CD4-positive, alpha-beta T cell (primary cell): ENCODE measurements at regions not wholly inside any gene's neighbourhood (a gene's known extent, or its start where the extent isn't known, plus 50 kb on each side); places are given as distances from the start of the nearest gene placed in this dataset.

Experiments used
- ATAC-seq: fragments of 200-7000 bp; cut with Tn5 transposase; one replicate; pipeline ENCODE4 v1.10.0; 2022; ENCODE audit warnings: mild to moderate bottlenecking; ENCODE audit not compliant: poor library complexity
- CTCF ChIA-PET: fragments of 350-600 bp; sonication (Branson Sonifier 250); formaldehyde crosslinking; loops from one replicate; lab custom pipeline; 2021; ENCODE audit warnings: antibody characterized with exemption, inconsistent platforms; lab: Charles Lee
- POLR2A ChIA-PET: fragments of 350-600 bp; sonication (Branson Sonifier 250); formaldehyde crosslinking; loops from one replicate; lab custom pipeline; 2021; ENCODE audit warnings: antibody characterized with exemption, inconsistent platforms; lab: Charles Lee
- DNase-seq, 14 experiments: peaks; one replicate each; pipeline ENCODE4 v3.0.0-alpha.2; 2013 to 2020; ENCODE audit warnings: mixed read lengths in 2 of 14
- H3K27ac ChIP-seq, 2 donors: one replicate each; pipeline versions ENCODE4 v1.5.1 to v1.7.0; 2013; ENCODE audit warnings: low read length in 2 of 2, low read depth in 1 of 2, mild to moderate bottlenecking in 1 of 2
- H3K27me3 ChIP-seq, 2 experiments: 1 replicate in 1 of 2; 2 replicates in 1 of 2; pipeline versions ENCODE4 v1.6.1 to v1.7.0; 2013; ENCODE audit warnings: low read length in 2 of 2, control low read depth in 1 of 2, mild to moderate bottlenecking in 1 of 2, moderate library complexity in 1 of 2; ENCODE audit not compliant: insufficient read depth in 2 of 2, control insufficient read depth in 1 of 2
- H3K36me3 ChIP-seq: one replicate; pipeline ENCODE4 v1.6.1; 2013; ENCODE audit warnings: low read length, control low read depth; ENCODE audit not compliant: insufficient read depth
- H3K4me1 ChIP-seq: one replicate; pipeline ENCODE4 v1.6.1; 2013; ENCODE audit warnings: low read length, control low read depth; ENCODE audit not compliant: insufficient read depth
- H3K4me3 ChIP-seq: one replicate; pipeline ENCODE4 v1.5.1; 2013; ENCODE audit warnings: mild to moderate bottlenecking, low read length, moderate library complexity
- H3K9me3 ChIP-seq, 2 experiments: 1 replicate in 1 of 2; 2 replicates in 1 of 2; pipeline versions ENCODE4 v1.6.1 to v1.7.0; 2013; ENCODE audit warnings: low read length in 2 of 2, mild to moderate bottlenecking in 2 of 2, control low read depth in 1 of 2, moderate library complexity in 1 of 2; ENCODE audit not compliant: control insufficient read depth in 1 of 2, insufficient read depth in 1 of 2
- H3K27ac Mint-ChIP-seq: one replicate; pipeline ENCODE4 v1.8.0; 2020; ENCODE audit warnings: mixed read lengths
- H3K27me3 Mint-ChIP-seq: one replicate; pipeline ENCODE4 v1.8.0; 2021; ENCODE audit warnings: mixed read lengths
- H3K36me3 Mint-ChIP-seq: one replicate; pipeline ENCODE4 v1.8.0; 2021; ENCODE audit warnings: low read depth, mixed read lengths
- H3K4me1 Mint-ChIP-seq: one replicate; pipeline ENCODE4 v1.8.0; 2021; ENCODE audit warnings: low read depth, mixed read lengths
- H3K4me3 Mint-ChIP-seq: one replicate; pipeline ENCODE4 v1.8.0; 2020; ENCODE audit warnings: mild to moderate bottlenecking, mixed read lengths
- H3K9me3 Mint-ChIP-seq: one replicate; pipeline ENCODE4 v1.8.0; 2020; ENCODE audit warnings: mixed read lengths
- intact Hi-C, 2 experiments: fragments of 100-400 bp; cut with DNase I in 1 of 2; cut with micrococcal nuclease in 1 of 2; formaldehyde crosslinking; loops; one replicate each; pipeline versions ENCODE4 v1.15.1 to v1.9.0; 2023 to 2025; cut with DNase I, micrococcal nuclease
- TF ChIP-seq, protein P1 (sequence below): fragments of 200-600 bp; IDR thresholded peaks from one replicate; pipeline ENCODE4 v1.8.0; 2022; ENCODE audit warnings: antibody characterized with exemption, mild to moderate bottlenecking

DNA sequence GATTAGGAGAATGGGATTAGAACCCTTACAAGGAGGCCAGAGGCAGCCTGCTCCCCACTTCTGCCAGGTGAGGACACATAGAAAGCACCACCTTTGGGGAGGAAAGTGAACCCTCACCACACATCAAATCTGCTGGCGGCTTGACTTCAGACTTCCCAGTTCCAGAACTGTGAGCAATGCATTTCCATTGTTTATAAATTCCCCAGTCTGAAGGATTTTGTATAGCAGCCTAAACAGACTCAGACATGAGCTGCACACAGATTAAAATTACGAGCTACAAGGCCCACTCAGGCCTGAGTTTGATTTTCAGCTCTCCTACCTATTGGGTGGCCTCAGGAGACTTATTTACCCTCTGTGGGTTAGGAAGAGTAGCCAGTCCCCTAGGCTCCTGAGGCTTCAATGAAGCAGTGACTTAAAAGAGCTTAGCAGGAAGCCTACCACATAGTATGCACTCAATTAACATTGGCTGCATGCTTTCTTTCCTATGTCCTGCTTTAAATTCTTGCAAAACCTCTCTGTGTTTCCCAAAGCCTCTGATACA, 350.7 kb upstream of the ZMIZ1 start:
- ChIA-PET POLR2A (no interaction called here), CTCF (no interaction called here)
- H3K27ac ChIP-seq = no peak overlapping the region
- DNase-seq (no peak), ATAC-seq (no peak)
- no peaks in the 10 kb centered on the region for H3K4me1 Mint-ChIP-seq
- peaks cover 0 to 7% of the 10 kb centered on the region in 2 experiments for H3K9me3 ChIP-seq
- H3K36me3 ChIP-seq = no peaks in the 10 kb centered on the region
- no peaks in the 10 kb centered on the region for H3K9me3 Mint-ChIP-seq
- H3K4me3 Mint-ChIP-seq = no peak overlapping the region
- peaks cover 15% of the 10 kb centered on the region for H3K27me3 Mint-ChIP-seq
- H3K4me1 ChIP-seq = no peaks in the 10 kb centered on the region
- intact Hi-C loops = no loop called here
- TF ChIP-seq, protein P1, sequence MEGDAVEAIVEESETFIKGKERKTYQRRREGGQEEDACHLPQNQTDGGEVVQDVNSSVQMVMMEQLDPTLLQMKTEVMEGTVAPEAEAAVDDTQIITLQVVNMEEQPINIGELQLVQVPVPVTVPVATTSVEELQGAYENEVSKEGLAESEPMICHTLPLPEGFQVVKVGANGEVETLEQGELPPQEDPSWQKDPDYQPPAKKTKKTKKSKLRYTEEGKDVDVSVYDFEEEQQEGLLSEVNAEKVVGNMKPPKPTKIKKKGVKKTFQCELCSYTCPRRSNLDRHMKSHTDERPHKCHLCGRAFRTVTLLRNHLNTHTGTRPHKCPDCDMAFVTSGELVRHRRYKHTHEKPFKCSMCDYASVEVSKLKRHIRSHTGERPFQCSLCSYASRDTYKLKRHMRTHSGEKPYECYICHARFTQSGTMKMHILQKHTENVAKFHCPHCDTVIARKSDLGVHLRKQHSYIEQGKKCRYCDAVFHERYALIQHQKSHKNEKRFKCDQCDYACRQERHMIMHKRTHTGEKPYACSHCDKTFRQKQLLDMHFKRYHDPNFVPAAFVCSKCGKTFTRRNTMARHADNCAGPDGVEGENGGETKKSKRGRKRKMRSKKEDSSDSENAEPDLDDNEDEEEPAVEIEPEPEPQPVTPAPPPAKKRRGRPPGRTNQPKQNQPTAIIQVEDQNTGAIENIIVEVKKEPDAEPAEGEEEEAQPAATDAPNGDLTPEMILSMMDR = no peak
- no peaks in the 10 kb centered on the region for H3K36me3 Mint-ChIP-seq
- peaks cover 9 to 18% of the 10 kb centered on the region in 2 experiments for H3K27me3 ChIP-seq
- no peak overlapping the region for H3K4me3 ChIP-seq
- no peak overlapping the region for H3K27ac Mint-ChIP-seq

DNA sequence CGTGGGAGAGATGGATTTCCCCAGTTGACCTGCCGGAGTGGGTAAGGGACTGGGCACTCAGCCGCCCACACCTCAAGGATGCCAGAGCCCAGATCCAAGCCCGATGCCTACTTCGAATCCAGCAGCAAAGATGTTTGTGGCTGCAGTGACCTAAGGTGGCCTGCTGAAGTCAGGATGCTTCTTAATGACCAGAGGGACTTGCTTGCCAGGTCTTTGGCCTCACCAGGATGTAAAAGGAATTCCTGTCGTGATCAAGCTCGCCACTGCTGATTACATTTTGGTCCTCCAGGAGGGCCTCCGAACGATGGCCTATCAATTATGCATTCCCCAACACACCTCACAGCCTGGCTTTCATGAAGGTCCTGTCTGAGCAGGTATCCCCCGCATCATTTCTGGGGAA, 349.5 kb upstream of the ZMIZ1 start:
- intact Hi-C loops = no loop called here
- CTCF ChIA-PET = no interaction called here

DNA sequence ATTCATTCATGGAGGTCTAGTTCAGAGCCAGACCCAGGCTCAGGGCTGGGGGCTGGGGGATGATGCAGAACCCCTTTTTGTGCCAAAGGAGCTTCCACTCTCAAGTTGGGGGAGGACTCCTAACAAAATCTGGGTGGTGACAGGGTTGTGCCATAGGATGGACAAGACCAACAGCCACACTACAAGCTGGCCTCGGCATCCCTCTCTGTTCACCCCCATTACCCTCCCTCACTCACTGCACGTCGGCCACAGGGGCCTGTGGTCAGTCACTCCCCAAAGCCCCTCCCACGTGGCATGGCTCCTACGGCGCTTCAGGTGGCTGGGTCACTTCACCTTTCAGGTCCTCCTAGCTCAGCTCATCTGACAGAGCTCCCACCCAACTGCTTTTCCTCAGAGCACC, 348.7 kb upstream of the ZMIZ1 start:
- no peaks in the 10 kb centered on the region for H3K36me3 ChIP-seq
- H3K27ac ChIP-seq = no peak overlapping the region
- Mint-ChIP-seq H3K9me3 (no peaks in the 10 kb centered on the region), H3K27me3 (peaks cover 20% of the 10 kb centered on the region), H3K27ac (no peak overlapping the region), H3K4me1 (no peaks in the 10 kb centered on the region), H3K36me3 (no peaks in the 10 kb centered on the region), H3K4me3 (no peak overlapping the region)
- TF ChIP-seq, protein P1 = no peak
- ChIA-PET POLR2A (interaction anchor here (0.9 kb wide), 1 partner anchor 27 kb away, joined by 3 read pairs; no protein-coding TSS in a partner anchor), CTCF (no interaction called here)
- no peak for DNase-seq
- peaks cover 0 to 7% of the 10 kb centered on the region in 2 experiments for H3K9me3 ChIP-seq
- intact Hi-C loops = no loop called here
- ATAC-seq = no peak
- H3K4me1 ChIP-seq = no peaks in the 10 kb centered on the region
- H3K4me3 ChIP-seq = no peak overlapping the region
- peaks cover 9 to 15% of the 10 kb centered on the region in 2 experiments for H3K27me3 ChIP-seq

More for the DNA sequence above, 349.5 kb upstream of the ZMIZ1 start:
- Mint-ChIP-seq H3K4me1 (no peaks in the 10 kb centered on the region), H3K27ac (no peak overlapping the region), H3K4me3 (no peak overlapping the region), H3K9me3 (no peaks in the 10 kb centered on the region), H3K36me3 (no peaks in the 10 kb centered on the region), H3K27me3 (peaks cover 20% of the 10 kb centered on the region)
- no peak for DNase-seq
- no peaks in the 10 kb centered on the region for H3K36me3 ChIP-seq
- no peak overlapping the region for H3K27ac ChIP-seq
- POLR2A ChIA-PET = interaction anchor here (0.9 kb wide), 1 partner anchor 27 kb away, joined by 3 read pairs; no protein-coding TSS in a partner anchor
- no peak overlapping the region for H3K4me3 ChIP-seq
- TF ChIP-seq, protein P1 = no peak
- H3K9me3 ChIP-seq = peaks cover 0 to 7% of the 10 kb centered on the region in 2 experiments
- H3K4me1 ChIP-seq = no peaks in the 10 kb centered on the region
- ATAC-seq = no peak
- H3K27me3 ChIP-seq = peaks cover 9 to 15% of the 10 kb centered on the region in 2 experiments
